ENCODE measurements at regions not wholly inside any gene's neighbourhood (a gene's known extent, or its start where the extent isn't known, plus 50 kb on each side); places are given as distances from the start of the nearest gene placed in this dataset.

DNA sequence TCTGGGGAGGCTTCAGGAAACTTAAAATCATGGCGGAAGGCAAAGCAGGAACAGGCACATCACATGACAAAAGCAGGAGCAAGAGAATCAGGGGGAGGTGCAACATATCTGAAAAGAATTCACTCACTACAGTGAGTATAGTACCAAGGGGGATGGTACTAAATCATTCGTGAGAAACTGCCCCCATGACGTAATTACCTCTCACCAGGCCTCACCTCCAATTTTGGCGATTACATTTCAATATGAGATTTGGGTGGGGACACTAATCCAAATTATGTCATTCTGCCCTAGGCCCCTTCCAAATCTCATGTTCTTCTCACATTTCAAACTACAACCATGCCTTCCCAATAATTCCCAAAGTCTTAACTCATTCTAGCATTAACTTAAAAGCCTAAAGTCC, 740.8 kb upstream of the SOX11 start:
- H3K36me3 ChIP-seq: no peaks in the 10 kb centered on the region
- H3K4me1 ChIP-seq: no peaks in the 10 kb centered on the region
- H3K27ac ChIP-seq (replicated peaks): no peak overlapping the region
- intact Hi-C loops (cut with micrococcal nuclease): no loop called here
- no peaks in the 10 kb centered on the region for H3K9me3 ChIP-seq (replicated peaks)
- TF ChIP-seq, protein P1, sequence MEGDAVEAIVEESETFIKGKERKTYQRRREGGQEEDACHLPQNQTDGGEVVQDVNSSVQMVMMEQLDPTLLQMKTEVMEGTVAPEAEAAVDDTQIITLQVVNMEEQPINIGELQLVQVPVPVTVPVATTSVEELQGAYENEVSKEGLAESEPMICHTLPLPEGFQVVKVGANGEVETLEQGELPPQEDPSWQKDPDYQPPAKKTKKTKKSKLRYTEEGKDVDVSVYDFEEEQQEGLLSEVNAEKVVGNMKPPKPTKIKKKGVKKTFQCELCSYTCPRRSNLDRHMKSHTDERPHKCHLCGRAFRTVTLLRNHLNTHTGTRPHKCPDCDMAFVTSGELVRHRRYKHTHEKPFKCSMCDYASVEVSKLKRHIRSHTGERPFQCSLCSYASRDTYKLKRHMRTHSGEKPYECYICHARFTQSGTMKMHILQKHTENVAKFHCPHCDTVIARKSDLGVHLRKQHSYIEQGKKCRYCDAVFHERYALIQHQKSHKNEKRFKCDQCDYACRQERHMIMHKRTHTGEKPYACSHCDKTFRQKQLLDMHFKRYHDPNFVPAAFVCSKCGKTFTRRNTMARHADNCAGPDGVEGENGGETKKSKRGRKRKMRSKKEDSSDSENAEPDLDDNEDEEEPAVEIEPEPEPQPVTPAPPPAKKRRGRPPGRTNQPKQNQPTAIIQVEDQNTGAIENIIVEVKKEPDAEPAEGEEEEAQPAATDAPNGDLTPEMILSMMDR (IDR thresholded peaks at IDR 0.05; ENCODE audit: borderline replicate concordance): no peak
- H3K27me3 ChIP-seq (ENCODE audit: low read depth): no peaks in the 10 kb centered on the region
- no peak for DNase-seq
- no peak overlapping the region for H3K4me3 ChIP-seq

GRCh38 chr2:4959219-4959618, 733.0 kb upstream of the SOX11 start:
- intact Hi-C loops (cut with micrococcal nuclease): no loop called here
- H3K4me3 ChIP-seq: no peak overlapping the region
- no peak for DNase-seq
- H3K4me1 ChIP-seq: no peaks in the 10 kb centered on the region
- no peaks in the 10 kb centered on the region for H3K9me3 ChIP-seq (replicated peaks)
- TF ChIP-seq, protein P1 (IDR thresholded peaks at IDR 0.05; ENCODE audit: borderline replicate concordance): no peak
- no peak overlapping the region for H3K27ac ChIP-seq (replicated peaks)
- H3K27me3 ChIP-seq (ENCODE audit: low read depth): peaks cover 29% of the 10 kb centered on the region
- no peaks in the 10 kb centered on the region for H3K36me3 ChIP-seq

DNA sequence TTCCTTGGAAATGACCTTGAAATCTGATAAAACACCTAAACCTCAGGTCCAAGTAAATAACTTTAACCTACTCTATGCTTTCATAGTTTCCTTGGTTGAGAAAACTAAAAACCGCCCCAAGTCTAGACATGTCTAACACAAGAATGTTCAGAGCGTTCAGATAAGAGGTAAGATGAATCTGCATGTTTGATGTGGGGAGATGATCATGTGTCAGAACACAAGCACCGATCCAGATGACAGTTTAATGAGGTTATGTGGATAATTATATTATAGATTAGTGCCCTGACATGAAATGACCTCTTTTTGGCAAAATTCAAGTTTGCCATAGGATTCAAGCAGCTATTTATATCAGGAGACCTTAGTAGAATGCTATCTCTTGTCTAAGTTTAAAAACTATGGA, 729.8 kb upstream of the SOX11 start:
- Histone ChIP-seq H3K27ac (replicated peaks) (no peak overlapping the region), H3K4me1 (no peaks in the 10 kb centered on the region), H3K4me3 (no peak overlapping the region), H3K27me3 (ENCODE audit: low read depth) (peaks cover 19% of the 10 kb centered on the region), H3K36me3 (no peaks in the 10 kb centered on the region), H3K9me3 (replicated peaks) (no peaks in the 10 kb centered on the region)
- DNase-seq: no peak
- intact Hi-C loops (cut with micrococcal nuclease): no loop called here
- TF ChIP-seq, protein P1 (IDR thresholded peaks at IDR 0.05; ENCODE audit: borderline replicate concordance): no peak

- H3K4me1 ChIP-seq: no peaks in the 10 kb centered on the region
- no peak overlapping the region for H3K4me3 ChIP-seq
- H3K27me3 ChIP-seq (ENCODE audit: low read depth): peaks cover 12% of the 10 kb centered on the region
- no peaks in the 10 kb centered on the region for H3K36me3 ChIP-seq
- intact Hi-C loops (cut with micrococcal nuclease): no loop called here
- H3K27ac ChIP-seq (replicated peaks): no peak overlapping the region
- H3K9me3 ChIP-seq (replicated peaks): no peaks in the 10 kb centered on the region
- no peak for DNase-seq
- TF ChIP-seq, protein P1 (IDR thresholded peaks at IDR 0.05; ENCODE audit: borderline replicate concordance): no peak
Observed at GRCh38 chr2:4963106-4963505, 729.1 kb upstream of the SOX11 start.

DNA sequence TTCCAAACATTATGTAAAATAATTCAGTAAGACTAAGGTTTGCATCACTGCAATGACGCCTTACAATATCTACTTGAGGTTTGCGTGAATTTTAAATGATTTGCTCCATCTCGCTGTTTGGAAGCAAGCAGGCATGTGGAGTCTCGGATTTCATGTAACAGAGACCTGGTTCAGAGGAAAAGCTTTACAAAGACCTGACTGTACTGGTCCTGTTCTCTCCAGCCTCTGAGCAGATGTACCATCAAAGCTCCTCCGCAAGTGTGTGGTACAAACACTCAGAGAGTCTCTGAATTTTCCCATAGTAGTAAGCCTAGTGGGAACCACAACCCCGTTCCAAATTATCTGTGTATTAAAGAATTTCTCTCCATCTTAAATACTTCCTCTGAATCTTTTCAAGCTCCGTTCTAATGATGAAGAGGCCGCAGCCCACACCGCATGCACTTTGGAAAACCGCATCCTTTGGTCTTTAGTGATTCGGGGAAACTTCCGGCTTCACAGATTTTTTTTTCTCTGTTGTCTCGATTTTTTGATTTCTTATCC, 728.1 kb upstream of the SOX11 start:
- Histone ChIP-seq H3K4me1 (no peaks in the 10 kb centered on the region), H3K9me3 (replicated peaks) (no peaks in the 10 kb centered on the region), H3K27me3 (ENCODE audit: low read depth) (peaks cover 4% of the 10 kb centered on the region), H3K36me3 (no peaks in the 10 kb centered on the region), H3K4me3 (no peak overlapping the region), H3K27ac (replicated peaks) (no peak overlapping the region)
- no peak for DNase-seq
- TF ChIP-seq, protein P1 (IDR thresholded peaks at IDR 0.05; ENCODE audit: borderline replicate concordance): no peak
- intact Hi-C loops (cut with micrococcal nuclease): no loop called here

Measured in left ventricle myocardium inferior (tissue), 1 donor.